ENCODE measurements at regions not wholly inside any gene's neighbourhood (a gene's known extent, or its start where the extent isn't known, plus 50 kb on each side); places are given as distances from the start of the nearest gene placed in this dataset.
A peak's percentile ranks its signal among the peaks of the same experiment; 100 is the strongest.

DNA sequence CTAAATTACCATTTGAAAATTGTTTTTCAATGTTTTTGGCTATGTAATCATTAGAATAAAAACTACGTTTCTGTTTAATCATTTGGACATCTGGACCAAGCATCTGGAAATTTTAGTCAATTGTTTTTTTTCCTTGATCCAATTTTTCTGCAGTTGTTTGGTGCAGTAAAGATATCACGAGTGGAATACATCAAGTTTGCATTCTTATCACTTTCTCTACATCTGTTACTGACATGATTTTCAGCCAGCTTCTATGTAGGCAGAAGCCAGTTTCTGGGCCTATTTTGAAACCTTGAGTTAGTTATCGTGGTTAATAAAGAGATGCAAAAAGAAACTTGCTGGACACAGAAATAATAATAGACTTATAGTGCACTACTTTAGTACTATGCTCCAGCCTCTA lies 277.9 kb upstream of the ADAMTS5 start:
- DNase-seq (peak in 2 of 3 donors; percentile 4 to 30), ATAC-seq (ENCODE audit: insufficient read depth, low FRiP score) (no peak)
- no peaks in the 10 kb centered on the region for H3K36me3 ChIP-seq (ENCODE audit: control insufficient read depth in 4 of 4, insufficient read depth in 4 of 4, low read length in 4 of 4)
- WGBS, 2 donors: 72 to 83% methylated on average over 3 of the region's 3 CpGs
- no peaks in the 10 kb centered on the region for H3K4me1 ChIP-seq (ENCODE audit: control insufficient read depth in 5 of 5, insufficient read depth in 5 of 5, low read length in 5 of 5)
- H3K27ac ChIP-seq (ENCODE audit: low read depth in 1 of 2, low read length in 1 of 2): peak overlapping the region in 1 of 2 donors; percentile 56
- no peaks in the 10 kb centered on the region for H3K27me3 ChIP-seq (ENCODE audit: control insufficient read depth in 3 of 3, insufficient read depth in 3 of 3, low read length in 2 of 3)
- H3K4me3 ChIP-seq: no peak overlapping the region
- TF ChIP-seq, protein P1, sequence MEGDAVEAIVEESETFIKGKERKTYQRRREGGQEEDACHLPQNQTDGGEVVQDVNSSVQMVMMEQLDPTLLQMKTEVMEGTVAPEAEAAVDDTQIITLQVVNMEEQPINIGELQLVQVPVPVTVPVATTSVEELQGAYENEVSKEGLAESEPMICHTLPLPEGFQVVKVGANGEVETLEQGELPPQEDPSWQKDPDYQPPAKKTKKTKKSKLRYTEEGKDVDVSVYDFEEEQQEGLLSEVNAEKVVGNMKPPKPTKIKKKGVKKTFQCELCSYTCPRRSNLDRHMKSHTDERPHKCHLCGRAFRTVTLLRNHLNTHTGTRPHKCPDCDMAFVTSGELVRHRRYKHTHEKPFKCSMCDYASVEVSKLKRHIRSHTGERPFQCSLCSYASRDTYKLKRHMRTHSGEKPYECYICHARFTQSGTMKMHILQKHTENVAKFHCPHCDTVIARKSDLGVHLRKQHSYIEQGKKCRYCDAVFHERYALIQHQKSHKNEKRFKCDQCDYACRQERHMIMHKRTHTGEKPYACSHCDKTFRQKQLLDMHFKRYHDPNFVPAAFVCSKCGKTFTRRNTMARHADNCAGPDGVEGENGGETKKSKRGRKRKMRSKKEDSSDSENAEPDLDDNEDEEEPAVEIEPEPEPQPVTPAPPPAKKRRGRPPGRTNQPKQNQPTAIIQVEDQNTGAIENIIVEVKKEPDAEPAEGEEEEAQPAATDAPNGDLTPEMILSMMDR (IDR thresholded peaks at IDR 0.05; ENCODE audit: control extremely low read depth, extremely low read depth): no peak
- no peaks in the 10 kb centered on the region for H3K9me3 ChIP-seq (ENCODE audit: control insufficient read depth in 4 of 4, insufficient read depth in 3 of 4, low read length in 3 of 4)
- no peak overlapping the region for H3K9ac ChIP-seq (ENCODE audit: insufficient read depth in 1 of 2, low read length in 2 of 2)

DNA sequence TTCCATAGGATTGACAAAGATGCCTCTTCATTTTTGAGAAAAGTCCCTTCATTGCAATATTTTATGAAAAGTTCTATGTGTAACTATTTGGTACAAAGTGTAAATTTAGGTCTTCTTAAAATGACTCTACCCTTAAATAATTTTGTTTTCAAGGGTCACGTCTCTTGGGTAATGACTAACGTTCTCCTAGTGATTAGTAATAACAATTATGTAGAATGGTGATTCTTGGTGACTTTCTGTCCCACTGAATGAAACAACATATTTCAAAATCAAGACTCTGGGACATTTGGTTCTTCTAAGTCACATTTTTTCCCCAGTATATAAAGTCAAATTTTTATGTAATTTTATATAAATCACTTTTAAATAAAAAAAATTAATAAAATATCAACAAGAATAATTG lies 277.5 kb upstream of the ADAMTS5 start:
- Histone ChIP-seq H3K36me3 (ENCODE audit: control insufficient read depth in 4 of 4, insufficient read depth in 4 of 4, low read length in 4 of 4) (no peaks in the 10 kb centered on the region), H3K9ac (ENCODE audit: insufficient read depth in 1 of 2, low read length in 2 of 2) (no peak overlapping the region), H3K4me3 (no peak overlapping the region), H3K9me3 (ENCODE audit: control insufficient read depth in 4 of 4, insufficient read depth in 3 of 4, low read length in 3 of 4) (no peaks in the 10 kb centered on the region), H3K4me1 (ENCODE audit: control insufficient read depth in 5 of 5, insufficient read depth in 5 of 5, low read length in 5 of 5) (no peaks in the 10 kb centered on the region), H3K27ac (ENCODE audit: low read depth in 1 of 2, low read length in 1 of 2) (no peak overlapping the region), H3K27me3 (ENCODE audit: control insufficient read depth in 3 of 3, insufficient read depth in 3 of 3, low read length in 2 of 3) (no peaks in the 10 kb centered on the region)
- ATAC-seq (ENCODE audit: insufficient read depth, low FRiP score) (no peak), DNase-seq (no peak)
- WGBS, 2 donors: 71 to 86% methylated on average over 2 of the region's 2 CpGs
- TF ChIP-seq, protein P1 (IDR thresholded peaks at IDR 0.05; ENCODE audit: control extremely low read depth, extremely low read depth): no peak

DNA sequence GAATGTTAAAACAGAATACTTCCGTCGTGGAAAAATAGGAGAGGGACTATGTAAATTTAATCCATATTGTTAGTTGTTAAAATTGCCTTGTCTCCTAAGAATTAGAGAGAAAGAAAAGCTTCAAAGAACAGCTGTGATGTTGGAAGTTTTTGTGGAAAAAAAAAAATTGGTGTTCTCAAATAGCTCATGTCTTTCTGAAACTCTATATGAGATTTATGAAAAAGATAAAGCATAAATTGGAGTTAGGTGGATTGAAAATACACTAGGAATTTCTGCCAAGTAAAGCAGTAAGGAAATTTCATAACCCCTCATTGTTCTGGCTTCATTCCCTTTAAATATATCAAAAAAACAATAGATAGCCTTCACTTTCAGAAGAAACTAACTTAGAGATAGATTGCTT lies 274.0 kb upstream of the ADAMTS5 start:
- Histone ChIP-seq H3K9me3 (ENCODE audit: control insufficient read depth in 4 of 4, insufficient read depth in 3 of 4, low read length in 3 of 4) (no peaks in the 10 kb centered on the region), H3K4me3 (no peak overlapping the region), H3K27ac (ENCODE audit: low read depth in 1 of 2, low read length in 1 of 2) (no peak overlapping the region), H3K27me3 (ENCODE audit: control insufficient read depth in 3 of 3, insufficient read depth in 3 of 3, low read length in 2 of 3) (no peaks in the 10 kb centered on the region), H3K4me1 (ENCODE audit: control insufficient read depth in 5 of 5, insufficient read depth in 5 of 5, low read length in 5 of 5) (no peaks in the 10 kb centered on the region), H3K9ac (ENCODE audit: insufficient read depth in 1 of 2, low read length in 2 of 2) (peak overlapping the region in 1 of 2 donors; percentile 4), H3K36me3 (ENCODE audit: control insufficient read depth in 4 of 4, insufficient read depth in 4 of 4, low read length in 4 of 4) (no peaks in the 10 kb centered on the region)
- ATAC-seq (ENCODE audit: insufficient read depth, low FRiP score): no peak
- TF ChIP-seq, protein P1 (IDR thresholded peaks at IDR 0.05; ENCODE audit: control extremely low read depth, extremely low read depth): no peak
- 84 to 87% methylated on average over 2 of the region's 2 CpGs for WGBS, 2 donors
- DNase-seq: peak in 2 of 3 donors; percentile 5 to 32

DNA sequence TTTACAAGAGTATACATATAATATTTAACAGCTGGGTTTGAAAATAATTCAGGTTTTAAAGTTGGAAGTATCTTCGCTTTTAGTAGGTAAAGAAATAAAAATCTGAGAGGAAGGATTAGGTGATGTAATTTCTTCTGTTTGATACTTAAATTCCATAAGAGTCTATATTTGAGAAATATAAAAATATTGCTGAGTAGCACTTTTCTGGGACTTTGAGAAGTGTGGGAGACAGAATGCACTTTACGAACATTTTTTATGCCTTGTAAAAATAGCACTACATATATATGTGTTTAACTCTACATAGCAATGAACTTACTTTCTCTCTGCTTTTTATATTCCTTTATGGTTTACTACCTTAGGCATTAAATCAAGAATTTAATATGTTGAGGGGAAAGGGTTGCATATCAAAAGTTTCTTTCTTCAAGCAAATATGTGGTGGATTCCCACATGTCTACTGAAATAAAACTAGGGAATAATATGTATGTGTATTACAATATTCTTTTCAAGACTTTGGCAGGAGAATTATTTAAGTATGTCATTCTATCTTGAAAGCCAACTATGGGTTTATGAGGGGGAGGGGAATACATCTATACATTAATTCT lies 266.7 kb upstream of the ADAMTS5 start:
- Histone ChIP-seq H3K9me3 (ENCODE audit: control insufficient read depth in 4 of 4, insufficient read depth in 3 of 4, low read length in 3 of 4) (no peaks in the 10 kb centered on the region), H3K9ac (ENCODE audit: insufficient read depth in 1 of 2, low read length in 2 of 2) (no peak overlapping the region), H3K27me3 (ENCODE audit: control insufficient read depth in 3 of 3, insufficient read depth in 3 of 3, low read length in 2 of 3) (no peaks in the 10 kb centered on the region), H3K27ac (ENCODE audit: low read depth in 1 of 2, low read length in 1 of 2) (no peak overlapping the region), H3K36me3 (ENCODE audit: control insufficient read depth in 4 of 4, insufficient read depth in 4 of 4, low read length in 4 of 4) (no peaks in the 10 kb centered on the region), H3K4me1 (ENCODE audit: control insufficient read depth in 5 of 5, insufficient read depth in 5 of 5, low read length in 5 of 5) (no peaks in the 10 kb centered on the region), H3K4me3 (no peak overlapping the region)
- 76 to 93% methylated on average over 2 of the region's 2 CpGs for WGBS, 2 donors
- ATAC-seq (ENCODE audit: insufficient read depth, low FRiP score) (no peak), DNase-seq (no peak)
- TF ChIP-seq, protein P1 (IDR thresholded peaks at IDR 0.05; ENCODE audit: control extremely low read depth, extremely low read depth): no peak

All from lung (tissue), 11 donors.